ENCODE measurements at regions not wholly inside any gene's neighbourhood (a gene's known extent, or its start where the extent isn't known, plus 50 kb on each side); places are given as distances from the start of the nearest gene placed in this dataset.
"Not testable (repeated sequence)": the region's sequence is repeated elsewhere in the genome, so short reads cannot be mapped to it uniquely, and the experiment has no call there.

- DNase-seq: no peak
- intact Hi-C loops (cut with DNase I): no loop called here
These were observed 60.5 kb downstream of the DSEL start for GRCh38 chr18:67455890-67456501.

GRCh38 chr18:67453901-67454300, 62.6 kb downstream of the DSEL start:
- intact Hi-C loops (cut with DNase I): no loop called here
- DNase-seq: no peak

GRCh38 chr18:67451960-67452359, 64.6 kb downstream of the DSEL start:
- DNase-seq: no peak

GRCh38 chr18:67451101-67451500, 65.4 kb downstream of the DSEL start:
- intact Hi-C loops (cut with DNase I): not testable (repeated sequence)
- peak in 2 of 10 donors; percentile 62 to 80 for DNase-seq

More at GRCh38 chr18:67451960-67452359, 64.6 kb downstream of the DSEL start:
- intact Hi-C loops (cut with DNase I): no loop called here

GRCh38 chr18:67433971-67434370, 82.5 kb downstream of the DSEL start:
- DNase-seq: no peak
- intact Hi-C loops (cut with DNase I): no loop called here

GRCh38 chr18:67432806-67433205, 83.7 kb downstream of the DSEL start:
- no peak for DNase-seq
- intact Hi-C loops (cut with DNase I): no loop called here

GRCh38 chr18:67428805-67429204, 87.7 kb downstream of the DSEL start:
- intact Hi-C loops (cut with DNase I): no loop called here
- DNase-seq: no peak

GRCh38 chr18:67428158-67428557, 88.4 kb downstream of the DSEL start:
- intact Hi-C loops (cut with DNase I): no loop called here
- DNase-seq: no peak

- intact Hi-C loops (cut with DNase I): no loop called here
- DNase-seq: no peak
These were observed 90.0 kb downstream of the DSEL start for GRCh38 chr18:67426486-67426885.

GRCh38 chr18:67425672-67426071, 90.8 kb downstream of the DSEL start:
- intact Hi-C loops (cut with DNase I): no loop called here
- no peak for DNase-seq

GRCh38 chr18:67421651-67422050, 94.9 kb downstream of the DSEL start:
- DNase-seq: no peak
- intact Hi-C loops (cut with DNase I): no loop called here

GRCh38 chr18:67417864-67418523, 98.5 kb downstream of the DSEL start:
- no peak for DNase-seq
- intact Hi-C loops (cut with DNase I): no loop called here

GRCh38 chr18:67411116-67411515, 105.4 kb downstream of the DSEL start:
- no peak for DNase-seq
- intact Hi-C loops (cut with DNase I): no loop called here

GRCh38 chr18:67410075-67411070, 106.1 kb downstream of the DSEL start:
- intact Hi-C loops (cut with DNase I): no loop called here
- no peak for DNase-seq

GRCh38 chr18:67408240-67408639, 108.3 kb downstream of the DSEL start:
- DNase-seq: no peak
- intact Hi-C loops (cut with DNase I): no loop called here

- intact Hi-C loops (cut with DNase I): no loop called here
- DNase-seq: no peak
These were observed 109.8 kb downstream of the DSEL start for GRCh38 chr18:67406714-67407113.

- intact Hi-C loops (cut with DNase I): no loop called here
- DNase-seq: no peak
These were observed 114.0 kb downstream of the DSEL start for GRCh38 chr18:67402543-67402942.

- no peak for DNase-seq
- intact Hi-C loops (cut with DNase I): no loop called here
These were observed 115.9 kb downstream of the DSEL start for GRCh38 chr18:67400502-67401117.

- intact Hi-C loops (cut with DNase I): no loop called here
- no peak for DNase-seq
These were observed 130.5 kb downstream of the DSEL start for GRCh38 chr18:67386032-67386431.

- DNase-seq: no peak
- intact Hi-C loops (cut with DNase I): no loop called here
These were observed 131.1 kb downstream of the DSEL start for GRCh38 chr18:67385455-67385854.

GRCh38 chr18:67384057-67384456, 132.5 kb downstream of the DSEL start:
- DNase-seq; intact Hi-C loops (cut with DNase I): not testable (repeated sequence)
